GM12878 (cell line): ENCODE measurements at regions not wholly inside any gene's neighbourhood (a gene's known extent, or its start where the extent isn't known, plus 50 kb on each side); places are given as distances from the start of the nearest gene placed in this dataset.

Experiments used
- ATAC-seq: fragments of 200-7000 bp; cut with Tn5 transposase; 3 replicates; pipeline ENCODE4 v1.9.1; 2020; ENCODE audit warnings: mild to moderate bottlenecking, moderate library complexity
- BruUV-seq: library from RNA; stranded (reverse); fragments of 400-500 nt; replicated peaks from 2 replicates; lab custom pipeline; 2021; lab: Mats Ljungman, UMichigan
- CTCF ChIA-PET: fragments of 300-600 bp; sonication (Branson Sonifier 250); formaldehyde crosslinking; extraction: SDS; loops from one replicate; lab custom pipeline; 2021; ENCODE audit warnings: inconsistent platforms; lab: Yijun Ruan, JAX
- POLR2A ChIA-PET: fragments of 350-600 bp; formaldehyde crosslinking; extraction: SDS; loops from one replicate; lab custom pipeline; 2021; ENCODE audit warnings: inconsistent platforms; lab: Charles Lee
- RAD21 ChIA-PET: fragments of 300-600 bp; sonication (Branson Sonifier 250); formaldehyde crosslinking; loops from one replicate; lab custom pipeline; 2023; ENCODE audit warnings: antibody characterized with exemption; ENCODE audit not compliant: unreplicated experiment; lab: Charles Lee
- SMC1A ChIA-PET: fragments of 300-600 bp; sonication (Branson Sonifier 250); formaldehyde crosslinking; loops from one replicate; lab custom pipeline; 2023; ENCODE audit not compliant: unreplicated experiment, uncharacterized antibody; lab: Charles Lee
- DNase-seq: peaks from one replicate; pipeline ENCODE4 v3.0.0-alpha.2; 2011; ENCODE audit warnings: low read depth, low spot score
- FAIRE-seq: peaks from 3 replicates; lab custom pipeline; 2011; peaks lifted over from hg19 to GRCh38; lab: Jason Lieb, UNC
- H2AFZ ChIP-seq: 2 replicates; pipeline ENCODE4 v1.6.0; 2011; ENCODE audit warnings: low read depth, low read length, control low read depth; ENCODE audit not compliant: control insufficient read depth
- H3K27ac ChIP-seq: 2 replicates; pipeline ENCODE4 v1.5.1; 2011; ENCODE audit warnings: control low read depth; ENCODE audit not compliant: control insufficient read depth, insufficient read depth
- H3K27me3 ChIP-seq, 2 experiments: replicated peaks in 1 of 2; 2 replicates each; pipeline versions ENCODE4 v1.6.0 to v1.6.1; 2011; ENCODE audit warnings: low read length in 1 of 2; ENCODE audit not compliant: control insufficient read depth in 2 of 2, insufficient read depth in 2 of 2
- H3K36me3 ChIP-seq, 2 experiments: 2 replicates each; pipeline ENCODE4 v1.5.1; 2011; ENCODE audit warnings: low read length in 1 of 2; ENCODE audit not compliant: control insufficient read depth in 2 of 2, insufficient read depth in 2 of 2
- H3K4me1 ChIP-seq: 2 replicates; pipeline ENCODE4 v1.6.1; 2011; ENCODE audit warnings: mild to moderate bottlenecking, low read length, moderate library complexity, mixed read lengths; ENCODE audit not compliant: control insufficient read depth, insufficient read depth
- H3K4me2 ChIP-seq: 2 replicates; pipeline ENCODE4 v1.6.0; 2011; ENCODE audit warnings: control low read depth; ENCODE audit not compliant: control insufficient read depth, insufficient read depth
- H3K4me3 ChIP-seq: fragments of 200-600 bp; sonication (generic); 2 replicates; pipeline ENCODE4 v1.5.1; 2016
- H3K79me2 ChIP-seq: 2 replicates; pipeline ENCODE4 v1.6.0; 2011; ENCODE audit warnings: low read length; ENCODE audit not compliant: control insufficient read depth, insufficient read depth
- H3K9ac ChIP-seq: 2 replicates; pipeline ENCODE4 v1.8.0; 2011; ENCODE audit warnings: low read length, control low read depth, mixed read lengths; ENCODE audit not compliant: control insufficient read depth, insufficient read depth
- H3K9me3 ChIP-seq: replicated peaks from 3 replicates; pipeline ENCODE4 v1.5.1; 2011; ENCODE audit warnings: mild to moderate bottlenecking, low read length; ENCODE audit not compliant: control insufficient read depth, insufficient read depth
- H4K20me1 ChIP-seq: 2 replicates; pipeline ENCODE4 v1.6.0; 2011; ENCODE audit not compliant: control insufficient read depth, insufficient read depth
- ATF7 ChIP-seq: fragments of 450-650 bp; IDR thresholded peaks from 2 replicates; pipeline ENCODE4 v1.6.1; 2016; ENCODE audit warnings: low read depth, mild to moderate bottlenecking
- CBX5 ChIP-seq: sonication (generic); IDR thresholded peaks from 2 replicates; pipeline ENCODE4 v1.6.1; 2016; ENCODE audit warnings: low read depth, moderate library complexity, mild to moderate bottlenecking, inconsistent platforms
- MXI1 ChIP-seq: fragments of 150-350 bp; IDR thresholded peaks from 2 replicates; pipeline ENCODE4 v1.6.1; 2011; ENCODE audit warnings: low read depth, mild to moderate bottlenecking, inconsistent platforms, low read length, improper control_type of control experiment
- RB1 ChIP-seq: fragments of 450-650 bp; formaldehyde crosslinking; IDR thresholded peaks from 2 replicates; pipeline ENCODE4 v1.6.1; 2017; ENCODE audit warnings: mild to moderate bottlenecking, borderline replicate concordance
- SMARCA5 ChIP-seq: fragments of 450-650 bp; IDR thresholded peaks from 2 replicates; pipeline ENCODE4 v1.6.1; 2017; ENCODE audit warnings: mild to moderate bottlenecking
- STAT1 ChIP-seq: fragments of 450-650 bp; conservative IDR thresholded peaks from 2 replicates; pipeline ENCODE4 v1.6.1; 2014; ENCODE audit warnings: antibody characterized with exemption, mild to moderate bottlenecking
- WGBS: methylation state at CpG from one replicate; pipeline ENCODE4 v1.1.6; 2016; ENCODE audit warnings: low lambda C conversion rate; ENCODE audit not compliant: insufficient replicate concordance, insufficient coverage; ENCODE audit errors: missing lambda C conversion rate; 5-methylcytosine and 5-hydroxymethylcytosine counted together
- in situ Hi-C: fragments of 300-500 bp; cut with MboI; formaldehyde crosslinking; loops from 9 replicates; pipeline ENCODE4 v1.14.3; 2018; ENCODE audit warnings: mixed read lengths
- intact Hi-C: fragments of 100-400 bp; cut with micrococcal nuclease; formaldehyde crosslinking; loops from one replicate; pipeline ENCODE4 v1.14.2; 2022; ENCODE audit not compliant: unreplicated experiment
- TF ChIP-seq, protein P1 (sequence below): IDR thresholded peaks from 2 replicates; pipeline ENCODE4 v1.6.1; 2011; ENCODE audit warnings: borderline replicate concordance, low read depth, mild to moderate bottlenecking, moderate library complexity, low read length; ENCODE audit not compliant: insufficient read depth, poor library complexity, severe bottlenecking
- TF ChIP-seq, protein P2 (sequence below): fragments of 450-650 bp; formaldehyde crosslinking; IDR thresholded peaks from 2 replicates; pipeline ENCODE4 v1.4.0; 2020; ENCODE audit warnings: mild to moderate bottlenecking, moderate library complexity
- TF ChIP-seq, protein P3 (sequence below): fragments of 450-650 bp; formaldehyde crosslinking; IDR thresholded peaks from 2 replicates; pipeline ENCODE4 v1.4.0; 2022; ENCODE audit warnings: mild to moderate bottlenecking, moderate library complexity
- TF ChIP-seq, protein P4 (sequence below): fragments of 450-650 bp; IDR thresholded peaks from 2 replicates; pipeline ENCODE4 v1.6.1; 2016; ENCODE audit warnings: mild to moderate bottlenecking
- TF ChIP-seq, protein P5 (sequence below): IDR thresholded peaks from 2 replicates; pipeline ENCODE4 v1.6.1; 2012; ENCODE audit warnings: mild to moderate bottlenecking, low read depth, low read length

DNA sequence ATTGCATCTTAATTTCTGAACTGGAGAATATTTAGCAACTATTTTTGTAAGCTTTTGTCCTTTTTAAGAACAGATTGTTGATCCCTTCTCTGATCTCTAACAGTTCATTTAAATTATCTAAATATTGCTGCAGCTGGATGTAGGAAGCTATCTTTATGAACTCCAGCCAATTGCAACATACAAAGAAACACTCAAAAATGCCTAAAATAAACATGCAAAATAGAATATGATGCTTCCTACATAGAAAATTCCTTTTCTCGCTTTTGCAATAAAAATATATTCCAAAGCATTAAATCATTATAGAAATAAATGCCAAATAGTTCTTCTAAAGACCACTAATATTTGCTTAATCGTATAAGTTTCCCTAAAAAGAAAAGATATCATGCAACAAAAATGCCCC lies 218.6 kb downstream of the LURAP1L start:
- Histone ChIP-seq H3K27me3 (no peaks in the 10 kb centered on the region), H3K4me1 (no peaks in the 10 kb centered on the region), H3K9me3 (no peaks in the 10 kb centered on the region), H4K20me1 (no peaks in the 10 kb centered on the region), H3K79me2 (no peaks in the 10 kb centered on the region), H3K27ac (no peak overlapping the region), H2AFZ (no peak overlapping the region), H3K36me3 (no peaks in the 10 kb centered on the region), H3K4me3 (no peak overlapping the region), H3K4me2 (no peak overlapping the region), H3K9ac (no peak overlapping the region)
- DNase-seq (no peak), FAIRE-seq (no peak), ATAC-seq (no peak)
- RAD21 ChIA-PET, result no interaction called here
- CTCF ChIA-PET, result no interaction called here
- WGBS, result 13% methylated on average over 2 of the region's 2 CpGs
- SMC1A ChIA-PET, result no interaction called here
- in situ Hi-C loops (no loop called here), intact Hi-C loops (loop anchor here (10.0 kb wide), 1 partner anchor 269 kb away; no protein-coding TSS in a partner anchor)
- POLR2A ChIA-PET, result no interaction called here
- no TSS peak for BruUV-seq
- TF ChIP-seq, protein P1, sequence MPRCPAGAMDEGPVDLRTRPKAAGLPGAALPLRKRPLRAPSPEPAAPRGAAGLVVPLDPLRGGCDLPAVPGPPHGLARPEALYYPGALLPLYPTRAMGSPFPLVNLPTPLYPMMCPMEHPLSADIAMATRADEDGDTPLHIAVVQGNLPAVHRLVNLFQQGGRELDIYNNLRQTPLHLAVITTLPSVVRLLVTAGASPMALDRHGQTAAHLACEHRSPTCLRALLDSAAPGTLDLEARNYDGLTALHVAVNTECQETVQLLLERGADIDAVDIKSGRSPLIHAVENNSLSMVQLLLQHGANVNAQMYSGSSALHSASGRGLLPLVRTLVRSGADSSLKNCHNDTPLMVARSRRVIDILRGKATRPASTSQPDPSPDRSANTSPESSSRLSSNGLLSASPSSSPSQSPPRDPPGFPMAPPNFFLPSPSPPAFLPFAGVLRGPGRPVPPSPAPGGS, result no peak
- TF ChIP-seq SMARCA5 (no peak), MXI1 (no peak), RB1 (no peak), STAT1 (no peak), ATF7 (no peak), CBX5 (no peak)
- TF ChIP-seq, protein P2, sequence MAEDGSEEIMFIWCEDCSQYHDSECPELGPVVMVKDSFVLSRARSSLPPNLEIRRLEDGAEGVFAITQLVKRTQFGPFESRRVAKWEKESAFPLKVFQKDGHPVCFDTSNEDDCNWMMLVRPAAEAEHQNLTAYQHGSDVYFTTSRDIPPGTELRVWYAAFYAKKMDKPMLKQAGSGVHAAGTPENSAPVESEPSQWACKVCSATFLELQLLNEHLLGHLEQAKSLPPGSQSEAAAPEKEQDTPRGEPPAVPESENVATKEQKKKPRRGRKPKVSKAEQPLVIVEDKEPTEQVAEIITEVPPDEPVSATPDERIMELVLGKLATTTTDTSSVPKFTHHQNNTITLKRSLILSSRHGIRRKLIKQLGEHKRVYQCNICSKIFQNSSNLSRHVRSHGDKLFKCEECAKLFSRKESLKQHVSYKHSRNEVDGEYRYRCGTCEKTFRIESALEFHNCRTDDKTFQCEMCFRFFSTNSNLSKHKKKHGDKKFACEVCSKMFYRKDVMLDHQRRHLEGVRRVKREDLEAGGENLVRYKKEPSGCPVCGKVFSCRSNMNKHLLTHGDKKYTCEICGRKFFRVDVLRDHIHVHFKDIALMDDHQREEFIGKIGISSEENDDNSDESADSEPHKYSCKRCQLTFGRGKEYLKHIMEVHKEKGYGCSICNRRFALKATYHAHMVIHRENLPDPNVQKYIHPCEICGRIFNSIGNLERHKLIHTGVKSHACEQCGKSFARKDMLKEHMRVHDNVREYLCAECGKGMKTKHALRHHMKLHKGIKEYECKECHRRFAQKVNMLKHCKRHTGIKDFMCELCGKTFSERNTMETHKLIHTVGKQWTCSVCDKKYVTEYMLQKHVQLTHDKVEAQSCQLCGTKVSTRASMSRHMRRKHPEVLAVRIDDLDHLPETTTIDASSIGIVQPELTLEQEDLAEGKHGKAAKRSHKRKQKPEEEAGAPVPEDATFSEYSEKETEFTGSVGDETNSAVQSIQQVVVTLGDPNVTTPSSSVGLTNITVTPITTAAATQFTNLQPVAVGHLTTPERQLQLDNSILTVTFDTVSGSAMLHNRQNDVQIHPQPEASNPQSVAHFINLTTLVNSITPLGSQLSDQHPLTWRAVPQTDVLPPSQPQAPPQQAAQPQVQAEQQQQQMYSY, result no peak
- TF ChIP-seq, protein P3, sequence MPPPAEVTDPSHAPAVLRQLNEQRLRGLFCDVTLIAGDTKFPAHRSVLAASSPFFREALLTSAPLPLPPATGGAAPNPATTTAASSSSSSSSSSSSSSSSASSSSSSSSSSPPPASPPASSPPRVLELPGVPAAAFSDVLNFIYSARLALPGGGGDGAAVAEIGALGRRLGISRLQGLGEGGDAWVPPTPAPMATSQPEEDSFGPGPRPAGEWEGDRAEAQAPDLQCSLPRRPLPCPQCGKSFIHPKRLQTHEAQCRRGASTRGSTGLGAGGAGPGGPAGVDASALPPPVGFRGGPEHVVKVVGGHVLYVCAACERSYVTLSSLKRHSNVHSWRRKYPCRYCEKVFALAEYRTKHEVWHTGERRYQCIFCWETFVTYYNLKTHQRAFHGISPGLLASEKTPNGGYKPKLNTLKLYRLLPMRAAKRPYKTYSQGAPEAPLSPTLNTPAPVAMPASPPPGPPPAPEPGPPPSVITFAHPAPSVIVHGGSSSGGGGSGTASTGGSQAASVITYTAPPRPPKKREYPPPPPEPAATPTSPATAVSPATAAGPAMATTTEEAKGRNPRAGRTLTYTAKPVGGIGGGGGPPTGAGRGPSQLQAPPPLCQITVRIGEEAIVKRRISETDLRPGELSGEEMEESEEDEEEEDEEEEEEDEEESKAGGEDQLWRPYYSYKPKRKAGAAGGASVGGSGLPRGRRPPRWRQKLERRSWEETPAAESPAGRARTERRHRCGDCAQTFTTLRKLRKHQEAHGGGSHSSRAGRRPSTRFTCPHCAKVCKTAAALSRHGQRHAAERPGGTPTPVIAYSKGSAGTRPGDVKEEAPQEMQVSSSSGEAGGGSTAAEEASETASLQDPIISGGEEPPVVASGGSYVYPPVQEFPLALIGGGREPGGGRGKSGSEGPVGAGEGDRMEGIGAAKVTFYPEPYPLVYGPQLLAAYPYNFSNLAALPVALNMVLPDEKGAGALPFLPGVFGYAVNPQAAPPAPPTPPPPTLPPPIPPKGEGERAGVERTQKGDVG (CRISPR knock-in tag), result no peak
- TF ChIP-seq, protein P4, sequence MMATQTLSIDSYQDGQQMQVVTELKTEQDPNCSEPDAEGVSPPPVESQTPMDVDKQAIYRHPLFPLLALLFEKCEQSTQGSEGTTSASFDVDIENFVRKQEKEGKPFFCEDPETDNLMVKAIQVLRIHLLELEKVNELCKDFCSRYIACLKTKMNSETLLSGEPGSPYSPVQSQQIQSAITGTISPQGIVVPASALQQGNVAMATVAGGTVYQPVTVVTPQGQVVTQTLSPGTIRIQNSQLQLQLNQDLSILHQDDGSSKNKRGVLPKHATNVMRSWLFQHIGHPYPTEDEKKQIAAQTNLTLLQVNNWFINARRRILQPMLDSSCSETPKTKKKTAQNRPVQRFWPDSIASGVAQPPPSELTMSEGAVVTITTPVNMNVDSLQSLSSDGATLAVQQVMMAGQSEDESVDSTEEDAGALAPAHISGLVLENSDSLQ, result no peak
- TF ChIP-seq, protein P5, sequence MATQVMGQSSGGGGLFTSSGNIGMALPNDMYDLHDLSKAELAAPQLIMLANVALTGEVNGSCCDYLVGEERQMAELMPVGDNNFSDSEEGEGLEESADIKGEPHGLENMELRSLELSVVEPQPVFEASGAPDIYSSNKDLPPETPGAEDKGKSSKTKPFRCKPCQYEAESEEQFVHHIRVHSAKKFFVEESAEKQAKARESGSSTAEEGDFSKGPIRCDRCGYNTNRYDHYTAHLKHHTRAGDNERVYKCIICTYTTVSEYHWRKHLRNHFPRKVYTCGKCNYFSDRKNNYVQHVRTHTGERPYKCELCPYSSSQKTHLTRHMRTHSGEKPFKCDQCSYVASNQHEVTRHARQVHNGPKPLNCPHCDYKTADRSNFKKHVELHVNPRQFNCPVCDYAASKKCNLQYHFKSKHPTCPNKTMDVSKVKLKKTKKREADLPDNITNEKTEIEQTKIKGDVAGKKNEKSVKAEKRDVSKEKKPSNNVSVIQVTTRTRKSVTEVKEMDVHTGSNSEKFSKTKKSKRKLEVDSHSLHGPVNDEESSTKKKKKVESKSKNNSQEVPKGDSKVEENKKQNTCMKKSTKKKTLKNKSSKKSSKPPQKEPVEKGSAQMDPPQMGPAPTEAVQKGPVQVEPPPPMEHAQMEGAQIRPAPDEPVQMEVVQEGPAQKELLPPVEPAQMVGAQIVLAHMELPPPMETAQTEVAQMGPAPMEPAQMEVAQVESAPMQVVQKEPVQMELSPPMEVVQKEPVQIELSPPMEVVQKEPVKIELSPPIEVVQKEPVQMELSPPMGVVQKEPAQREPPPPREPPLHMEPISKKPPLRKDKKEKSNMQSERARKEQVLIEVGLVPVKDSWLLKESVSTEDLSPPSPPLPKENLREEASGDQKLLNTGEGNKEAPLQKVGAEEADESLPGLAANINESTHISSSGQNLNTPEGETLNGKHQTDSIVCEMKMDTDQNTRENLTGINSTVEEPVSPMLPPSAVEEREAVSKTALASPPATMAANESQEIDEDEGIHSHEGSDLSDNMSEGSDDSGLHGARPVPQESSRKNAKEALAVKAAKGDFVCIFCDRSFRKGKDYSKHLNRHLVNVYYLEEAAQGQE, result no peak
